ENCODE measurements at regions not wholly inside any gene's neighbourhood (a gene's known extent, or its start where the extent isn't known, plus 50 kb on each side); places are given as distances from the start of the nearest gene placed in this dataset.

DNA sequence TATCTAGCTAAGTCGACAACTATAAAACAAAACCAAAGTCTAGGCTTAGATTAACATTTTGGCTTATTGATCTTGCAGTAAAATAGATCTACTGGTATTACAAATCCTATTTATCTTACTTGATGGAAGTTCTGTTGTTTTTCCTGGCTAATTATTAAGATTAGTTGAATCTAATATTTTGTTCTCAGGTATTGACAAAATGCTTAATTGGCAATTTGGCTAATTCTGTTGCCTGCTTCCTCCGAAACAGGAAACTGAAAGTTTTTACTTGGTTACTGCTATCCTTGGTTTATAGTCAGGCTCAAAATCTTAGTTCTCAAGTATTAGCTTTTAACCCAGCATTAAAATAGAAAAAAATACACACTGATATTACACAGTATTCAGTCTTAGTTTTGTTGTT is 820.5 kb downstream of the NR2F1-AS1 start:
- Histone ChIP-seq H3K27ac (no peak overlapping the region), H3K36me3 (no peaks in the 10 kb centered on the region), H3K9me3 (no peaks in the 10 kb centered on the region), H3K27me3 (no peaks in the 10 kb centered on the region), H3K4me1 (no peaks in the 10 kb centered on the region), H3K4me3 (no peak overlapping the region)
- 88 to 90% methylated on average over 2 of the region's 2 CpGs for WGBS, 2 donors (ENCODE audit: low coverage in 1 of 2)
- ATAC-seq = no peak
- TF ChIP-seq EP300 (IDR thresholded peaks at IDR 0.05) (no peak), POLR2AphosphoS5 (IDR thresholded peaks at IDR 0.05) (no peak)
- TF ChIP-seq, protein P1, sequence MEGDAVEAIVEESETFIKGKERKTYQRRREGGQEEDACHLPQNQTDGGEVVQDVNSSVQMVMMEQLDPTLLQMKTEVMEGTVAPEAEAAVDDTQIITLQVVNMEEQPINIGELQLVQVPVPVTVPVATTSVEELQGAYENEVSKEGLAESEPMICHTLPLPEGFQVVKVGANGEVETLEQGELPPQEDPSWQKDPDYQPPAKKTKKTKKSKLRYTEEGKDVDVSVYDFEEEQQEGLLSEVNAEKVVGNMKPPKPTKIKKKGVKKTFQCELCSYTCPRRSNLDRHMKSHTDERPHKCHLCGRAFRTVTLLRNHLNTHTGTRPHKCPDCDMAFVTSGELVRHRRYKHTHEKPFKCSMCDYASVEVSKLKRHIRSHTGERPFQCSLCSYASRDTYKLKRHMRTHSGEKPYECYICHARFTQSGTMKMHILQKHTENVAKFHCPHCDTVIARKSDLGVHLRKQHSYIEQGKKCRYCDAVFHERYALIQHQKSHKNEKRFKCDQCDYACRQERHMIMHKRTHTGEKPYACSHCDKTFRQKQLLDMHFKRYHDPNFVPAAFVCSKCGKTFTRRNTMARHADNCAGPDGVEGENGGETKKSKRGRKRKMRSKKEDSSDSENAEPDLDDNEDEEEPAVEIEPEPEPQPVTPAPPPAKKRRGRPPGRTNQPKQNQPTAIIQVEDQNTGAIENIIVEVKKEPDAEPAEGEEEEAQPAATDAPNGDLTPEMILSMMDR (IDR thresholded peaks at IDR 0.05) = no peak

DNA sequence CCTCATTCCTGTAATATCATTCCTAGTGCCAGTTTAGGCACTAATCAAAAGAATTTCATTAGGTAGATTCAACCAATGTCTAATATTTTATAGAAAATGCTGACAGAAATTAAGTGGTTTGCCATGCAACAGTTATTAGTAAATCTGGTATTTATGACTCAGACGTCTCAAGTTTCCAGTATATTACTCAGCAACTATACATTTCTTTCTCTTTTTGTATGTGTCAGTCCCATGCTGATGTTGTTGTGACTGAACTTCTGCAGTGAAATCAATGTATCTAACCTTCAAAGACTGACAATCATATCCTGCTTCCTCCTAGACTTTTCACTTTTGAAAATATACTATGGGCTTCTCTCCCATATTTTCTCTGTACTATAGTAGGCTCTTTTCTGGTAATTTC is 822.5 kb downstream of the NR2F1-AS1 start:
- no peaks in the 10 kb centered on the region for H3K9me3 ChIP-seq
- H3K36me3 ChIP-seq = no peaks in the 10 kb centered on the region
- WGBS, 2 donors (ENCODE audit: low coverage in 1 of 2) = 56 to 75% methylated on average over 1 of the region's 1 CpG
- no peak for ATAC-seq
- no peak overlapping the region for H3K4me3 ChIP-seq
- TF ChIP-seq POLR2A (IDR thresholded peaks at IDR 0.05) (no peak), EP300 (IDR thresholded peaks at IDR 0.05) (no peak), POLR2AphosphoS5 (IDR thresholded peaks at IDR 0.05) (no peak)
- no peaks in the 10 kb centered on the region for H3K4me1 ChIP-seq
- H3K27me3 ChIP-seq = no peaks in the 10 kb centered on the region
- H3K27ac ChIP-seq = no peak overlapping the region

DNA sequence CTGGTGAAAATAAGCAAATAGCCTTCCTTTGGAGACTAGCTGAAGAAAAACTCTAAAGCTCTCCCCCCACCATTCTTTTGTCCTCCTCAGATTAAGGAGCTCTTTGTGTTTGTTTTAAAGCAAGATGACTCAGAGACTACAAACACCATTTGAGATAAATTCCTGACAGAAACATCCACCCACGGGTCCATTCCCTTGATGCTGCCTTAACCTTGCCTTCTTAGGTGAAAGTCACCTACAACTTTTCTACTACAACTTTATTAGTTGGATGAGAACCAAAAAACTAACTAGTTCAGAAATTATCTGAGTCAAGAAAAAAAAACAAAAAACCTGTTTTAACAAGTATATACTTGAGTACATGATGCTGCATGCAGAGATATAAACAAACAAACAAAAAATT is 831.1 kb downstream of the NR2F1-AS1 start:
- ATAC-seq = no peak
- Histone ChIP-seq H3K4me3 (no peak overlapping the region), H3K9me3 (no peaks in the 10 kb centered on the region), H3K27ac (no peak overlapping the region), H3K36me3 (no peaks in the 10 kb centered on the region), H3K4me1 (no peaks in the 10 kb centered on the region), H3K27me3 (no peaks in the 10 kb centered on the region)
- TF ChIP-seq, protein P1 (IDR thresholded peaks at IDR 0.05) = no peak
- no peak for TF ChIP-seq POLR2AphosphoS5 (IDR thresholded peaks at IDR 0.05)
- 13 to 16% methylated on average over 1 of the region's 1 CpG for WGBS, 2 donors (ENCODE audit: low coverage in 1 of 2)

DNA sequence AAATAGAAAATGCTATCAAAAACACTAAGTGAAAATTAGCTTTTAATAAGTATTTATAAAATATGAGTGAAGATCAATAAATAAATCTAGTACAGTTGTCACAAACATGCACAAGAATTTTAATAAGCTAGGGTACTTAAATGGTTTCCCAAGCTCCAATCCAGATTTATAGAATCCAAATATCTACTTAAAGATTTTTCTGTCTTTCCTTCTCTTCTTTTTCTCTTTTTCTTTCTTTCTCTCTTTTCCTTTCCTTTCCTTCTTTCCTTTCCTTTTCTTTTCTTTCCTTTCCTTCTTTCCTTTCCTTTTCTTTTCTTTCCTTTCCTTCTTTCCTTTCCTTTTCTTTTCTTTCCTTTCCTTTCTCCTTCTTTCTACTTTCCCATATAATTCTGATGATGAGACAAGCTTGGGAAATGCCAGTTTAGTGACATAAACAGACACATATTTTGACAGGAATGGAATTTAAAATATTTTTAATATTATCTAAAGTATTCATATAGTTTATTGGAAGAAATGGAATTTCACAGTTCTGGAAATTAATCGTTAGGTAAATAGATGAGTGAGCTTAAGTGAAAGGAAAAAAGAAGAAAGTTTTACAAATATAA is 832.8 kb downstream of the NR2F1-AS1 start:
- no peaks in the 10 kb centered on the region for H3K27me3 ChIP-seq
- H3K36me3 ChIP-seq = no peaks in the 10 kb centered on the region
- H3K4me3 ChIP-seq = no peak overlapping the region
- ATAC-seq = no peak
- WGBS, 2 donors (ENCODE audit: low coverage in 1 of 2) = 100% methylated on average over 1 of the region's 1 CpG
- TF ChIP-seq EP300 (IDR thresholded peaks at IDR 0.05) (no peak), POLR2A (IDR thresholded peaks at IDR 0.05) (no peak), POLR2AphosphoS5 (IDR thresholded peaks at IDR 0.05) (no peak)
- TF ChIP-seq, protein P1 (IDR thresholded peaks at IDR 0.05) = no peak
- no peaks in the 10 kb centered on the region for H3K4me1 ChIP-seq
- H3K27ac ChIP-seq = no peak overlapping the region
- H3K9me3 ChIP-seq = no peaks in the 10 kb centered on the region

DNA sequence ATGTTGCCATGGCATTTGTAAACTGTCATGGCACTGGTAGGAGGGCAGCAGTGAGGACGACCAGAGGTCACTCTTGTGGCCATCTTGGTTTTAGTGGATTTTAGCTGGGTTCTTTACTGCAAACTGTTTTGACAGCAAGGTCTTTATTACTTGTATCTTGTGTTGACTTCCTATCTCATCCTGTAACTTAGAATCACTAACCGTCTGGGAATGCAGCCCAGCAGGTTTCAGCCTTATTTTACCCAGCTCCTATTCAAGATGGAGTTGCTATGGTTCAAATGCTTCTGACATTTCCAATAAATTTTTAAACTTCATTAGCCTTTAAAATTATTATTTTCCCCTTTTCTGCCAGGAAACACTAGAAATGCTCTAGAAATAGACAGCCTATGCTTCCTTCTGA is 839.1 kb downstream of the NR2F1-AS1 start:
- H3K36me3 ChIP-seq = no peaks in the 10 kb centered on the region
- H3K4me1 ChIP-seq = no peaks in the 10 kb centered on the region
- ATAC-seq = no peak
- H3K27ac ChIP-seq = no peak overlapping the region
- H3K9me3 ChIP-seq = no peaks in the 10 kb centered on the region
- H3K27me3 ChIP-seq = no peaks in the 10 kb centered on the region
- no peak for TF ChIP-seq POLR2A (IDR thresholded peaks at IDR 0.05)
- TF ChIP-seq EP300 (IDR thresholded peaks at IDR 0.05) = no peak
- TF ChIP-seq POLR2AphosphoS5 (IDR thresholded peaks at IDR 0.05) = no peak
- TF ChIP-seq, protein P1 (IDR thresholded peaks at IDR 0.05) = no peak
- no peak overlapping the region for H3K4me3 ChIP-seq
- 80 to 82% methylated on average over 2 of the region's 2 CpGs for WGBS, 2 donors (ENCODE audit: low coverage in 1 of 2)
